ENCODE measurements at regions not wholly inside any gene's neighbourhood (a gene's known extent, or its start where the extent isn't known, plus 50 kb on each side); places are given as distances from the start of the nearest gene placed in this dataset.

DNA sequence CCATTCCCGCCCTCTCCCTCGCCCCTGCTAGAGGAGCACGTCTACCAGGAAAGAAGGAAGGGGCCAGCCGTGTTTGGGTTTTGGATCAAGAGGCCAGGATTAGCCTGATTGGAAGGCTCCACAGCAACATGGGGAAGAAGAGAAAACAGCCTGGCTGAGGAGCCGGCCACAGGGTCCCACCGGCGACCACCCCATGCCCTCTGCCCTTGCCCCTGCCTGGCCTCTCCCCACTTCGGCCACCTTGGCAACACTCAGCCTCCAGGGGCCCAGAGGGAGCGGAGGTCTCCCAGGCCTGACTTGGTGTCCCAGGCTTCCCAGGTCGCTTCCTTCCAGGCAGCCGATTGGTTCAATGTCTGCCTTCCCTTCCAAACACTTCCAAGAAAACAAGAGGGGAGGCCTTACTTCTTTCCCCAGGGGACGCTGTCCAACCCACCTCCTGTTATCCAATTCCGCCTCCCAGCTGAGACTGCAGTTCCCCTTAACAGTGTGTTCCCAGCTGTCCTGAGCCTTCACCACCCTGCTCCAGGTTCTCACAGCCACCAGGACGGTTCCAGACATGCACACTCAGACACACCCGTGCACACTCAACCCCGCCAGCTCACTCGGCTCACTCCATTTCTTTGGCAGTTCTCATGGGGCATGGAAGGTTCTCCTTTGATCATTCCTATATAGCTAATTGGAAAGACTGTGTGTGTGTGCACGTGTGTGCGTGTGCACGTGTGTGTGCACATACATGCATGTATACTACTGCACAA is 65.4 kb downstream of the RBFOX3 start:
- Histone ChIP-seq H3K36me3 (no peaks in the 10 kb centered on the region), H3K27ac (no peak overlapping the region)
- DNase-seq, result peak in 1 of 2 experiments; percentile 29

DNA sequence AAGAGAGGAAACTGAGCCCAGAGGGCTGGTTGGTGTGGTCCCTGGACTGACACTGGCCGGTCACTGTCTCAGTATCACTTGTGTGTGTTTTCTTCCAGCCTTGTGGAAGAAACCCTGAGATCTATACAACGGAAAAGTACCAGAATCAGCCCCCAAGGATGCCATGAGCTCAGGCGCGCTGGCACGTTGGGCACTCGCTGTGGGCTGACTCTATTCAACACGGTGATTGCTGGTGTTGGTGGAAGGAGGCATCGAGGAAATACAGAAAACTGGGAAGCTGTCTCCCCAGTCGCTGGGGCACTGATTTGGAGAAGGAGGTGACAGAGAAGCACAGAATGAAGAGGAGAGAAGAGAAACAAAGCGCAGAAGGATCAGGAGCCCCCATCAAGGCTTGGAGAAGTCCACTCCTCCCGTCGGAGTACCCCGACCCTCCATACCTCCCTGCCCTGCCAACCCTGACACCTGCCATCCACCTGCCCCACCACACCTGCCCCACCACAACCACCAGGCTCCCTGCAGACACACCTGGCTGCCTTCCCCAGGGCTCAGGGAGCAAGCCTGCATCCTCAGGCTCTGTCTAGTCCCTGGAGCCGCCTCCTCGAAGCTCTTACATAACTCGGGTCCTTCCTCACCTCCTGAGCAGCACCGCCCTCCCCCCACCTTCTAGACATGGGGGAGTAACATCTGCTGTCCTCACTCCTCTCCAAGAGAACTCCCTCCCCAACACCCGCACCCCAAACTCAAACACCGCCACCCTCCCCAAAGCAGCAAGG is 66.5 kb downstream of the RBFOX3 start:
- DNase-seq, result no peak
- H3K27ac ChIP-seq, result no peak overlapping the region
- H3K27me3 ChIP-seq, result peaks cover 70% of the 10 kb centered on the region
- no peaks in the 10 kb centered on the region for H3K4me1 ChIP-seq
- no peaks in the 10 kb centered on the region for H3K36me3 ChIP-seq
- no peaks in the 10 kb centered on the region for H3K9me3 ChIP-seq (replicated peaks)
- H3K4me3 ChIP-seq, result no peak overlapping the region

More for the DNA sequence above, 65.4 kb downstream of the RBFOX3 start:
- Histone ChIP-seq H3K4me3 (no peak overlapping the region), H3K9me3 (replicated peaks) (no peaks in the 10 kb centered on the region), H3K4me1 (no peaks in the 10 kb centered on the region), H3K27me3 (peaks cover 69% of the 10 kb centered on the region)

DNA sequence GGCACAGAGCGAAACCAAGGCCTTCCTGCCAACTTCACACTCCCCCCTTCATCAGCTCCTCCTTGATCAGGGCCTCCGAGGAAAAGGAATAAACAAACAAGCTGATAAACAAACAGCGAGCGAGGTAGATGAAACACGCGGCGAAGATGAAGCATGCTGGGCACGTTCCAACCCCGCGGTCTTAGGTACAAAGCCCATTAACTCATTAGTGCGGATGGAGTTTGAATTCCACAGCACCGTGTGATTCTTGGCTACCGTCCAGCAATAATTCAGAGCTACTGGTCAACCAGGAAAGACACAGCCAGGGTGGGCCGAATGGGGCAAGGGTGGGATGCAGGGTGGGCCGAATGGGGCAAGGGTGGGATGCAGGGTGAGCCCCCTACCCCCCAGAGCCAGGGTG is 67.3 kb downstream of the RBFOX3 start:
- Histone ChIP-seq H3K9me3 (replicated peaks) (no peaks in the 10 kb centered on the region), H3K36me3 (no peaks in the 10 kb centered on the region), H3K27ac (no peak overlapping the region), H3K4me3 (no peak overlapping the region), H3K27me3 (peaks cover 72% of the 10 kb centered on the region), H3K4me1 (no peaks in the 10 kb centered on the region)
- DNase-seq, result no peak

GRCh38 chr17:79542718-79543117 is 68.1 kb downstream of the RBFOX3 start:
- no peak for DNase-seq
- Histone ChIP-seq H3K27me3 (peaks cover 73% of the 10 kb centered on the region), H3K27ac (no peak overlapping the region), H3K4me3 (no peak overlapping the region), H3K36me3 (no peaks in the 10 kb centered on the region), H3K9me3 (replicated peaks) (no peaks in the 10 kb centered on the region), H3K4me1 (no peaks in the 10 kb centered on the region)

DNA sequence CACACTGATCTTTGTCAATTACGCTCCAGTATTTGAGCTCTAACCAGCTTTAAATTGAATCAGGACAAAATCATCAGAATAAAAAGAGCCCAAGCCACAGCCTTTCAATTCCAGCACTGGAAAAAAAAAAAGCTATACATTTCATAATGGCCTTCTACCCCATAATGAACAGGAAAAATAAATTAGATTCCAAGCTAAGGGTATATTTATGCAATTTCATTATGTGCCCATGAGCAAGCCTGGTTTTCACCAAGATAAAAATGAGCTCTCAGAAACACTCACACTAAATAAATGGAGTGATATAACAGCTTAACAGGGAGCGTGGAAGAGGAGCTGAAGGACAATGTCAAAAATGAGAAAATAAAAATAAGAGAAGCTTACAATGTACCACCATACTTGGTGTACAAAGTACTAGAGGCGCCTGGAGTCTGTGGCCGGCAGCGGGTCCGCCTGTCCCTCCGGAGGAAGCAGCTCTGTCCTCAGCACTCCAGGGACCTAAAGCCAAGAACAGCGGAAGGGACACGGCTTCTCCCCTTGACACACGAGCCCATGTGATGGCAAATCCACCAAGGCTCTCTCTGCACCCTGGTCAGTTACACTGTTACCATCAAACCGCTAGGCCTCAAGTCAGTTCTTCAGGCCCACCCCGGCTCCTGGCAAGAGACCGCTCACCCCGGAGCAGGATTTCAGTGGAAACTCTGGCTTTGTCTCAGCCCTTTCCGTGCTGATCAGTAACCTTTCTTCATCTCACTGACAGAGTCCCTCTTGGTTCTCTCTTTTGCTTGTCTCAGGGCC is 69.6 kb downstream of the RBFOX3 start:
- Histone ChIP-seq H3K27me3 (peaks cover 72% of the 10 kb centered on the region), H3K4me3 (no peak overlapping the region), H3K9me3 (replicated peaks) (no peaks in the 10 kb centered on the region), H3K36me3 (no peaks in the 10 kb centered on the region), H3K27ac (no peak overlapping the region), H3K4me1 (no peaks in the 10 kb centered on the region)
- no peak for DNase-seq

DNA sequence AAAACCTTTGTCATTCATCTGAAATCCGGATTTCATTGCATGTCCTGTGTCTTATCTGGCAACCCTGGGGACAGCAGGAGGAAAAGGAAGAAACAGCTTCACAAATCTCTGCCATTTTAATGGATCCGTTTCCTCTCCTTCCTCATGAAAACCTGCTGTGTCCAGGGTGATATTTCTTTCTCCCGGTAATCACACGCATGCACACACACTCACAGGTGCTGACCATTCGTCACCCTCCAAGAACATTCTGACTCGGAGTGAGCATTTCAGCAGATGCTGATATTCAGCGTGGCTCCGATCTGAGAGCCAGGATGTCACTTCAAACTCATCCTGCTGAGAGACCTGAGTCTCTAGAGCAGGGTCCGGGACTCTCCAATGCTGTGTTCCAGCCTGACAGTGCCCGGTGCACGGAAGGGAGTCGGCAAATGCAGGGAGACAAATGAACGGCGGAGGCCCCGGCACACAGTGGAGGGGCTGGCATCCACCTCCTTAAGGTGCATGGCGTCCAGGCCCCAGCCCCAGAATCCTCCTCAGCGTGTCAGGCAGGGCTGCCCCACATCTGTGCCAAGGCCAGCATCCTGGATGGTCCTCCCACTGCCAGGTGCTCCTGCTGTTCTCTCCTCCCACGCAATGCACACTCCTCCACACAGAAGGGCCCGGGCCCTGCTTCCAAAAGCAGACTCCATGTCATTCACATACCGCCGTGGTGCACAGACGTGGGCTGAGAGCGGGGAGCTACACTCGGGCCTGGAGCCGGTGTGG is 70.7 kb downstream of the RBFOX3 start:
- no peaks in the 10 kb centered on the region for H3K9me3 ChIP-seq (replicated peaks)
- no peak overlapping the region for H3K27ac ChIP-seq
- H3K4me3 ChIP-seq, result no peak overlapping the region
- no peak for DNase-seq
- H3K27me3 ChIP-seq, result peaks cover 62% of the 10 kb centered on the region
- H3K4me1 ChIP-seq, result no peaks in the 10 kb centered on the region
- H3K36me3 ChIP-seq, result no peaks in the 10 kb centered on the region

GRCh38 chr17:79538291-79538690 is 72.6 kb downstream of the RBFOX3 start:
- Histone ChIP-seq H3K4me3 (no peak overlapping the region), H3K36me3 (no peaks in the 10 kb centered on the region), H3K9me3 (replicated peaks) (no peaks in the 10 kb centered on the region), H3K27me3 (peaks cover 61% of the 10 kb centered on the region), H3K4me1 (no peaks in the 10 kb centered on the region), H3K27ac (no peak overlapping the region)
- no peak for DNase-seq

GRCh38 chr17:79537686-79538085 is 73.2 kb downstream of the RBFOX3 start:
- Histone ChIP-seq H3K4me3 (no peak overlapping the region), H3K4me1 (no peaks in the 10 kb centered on the region), H3K27ac (no peak overlapping the region), H3K36me3 (no peaks in the 10 kb centered on the region), H3K9me3 (replicated peaks) (no peaks in the 10 kb centered on the region), H3K27me3 (peaks cover 62% of the 10 kb centered on the region)
- DNase-seq, result no peak

- DNase-seq, result no peak
- Histone ChIP-seq H3K4me1 (no peaks in the 10 kb centered on the region), H3K4me3 (no peak overlapping the region), H3K9me3 (replicated peaks) (no peaks in the 10 kb centered on the region), H3K27ac (no peak overlapping the region), H3K27me3 (peaks cover 62% of the 10 kb centered on the region), H3K36me3 (no peaks in the 10 kb centered on the region)
Observed at GRCh38 chr17:79537061-79537460, 73.8 kb downstream of the RBFOX3 start.

DNA sequence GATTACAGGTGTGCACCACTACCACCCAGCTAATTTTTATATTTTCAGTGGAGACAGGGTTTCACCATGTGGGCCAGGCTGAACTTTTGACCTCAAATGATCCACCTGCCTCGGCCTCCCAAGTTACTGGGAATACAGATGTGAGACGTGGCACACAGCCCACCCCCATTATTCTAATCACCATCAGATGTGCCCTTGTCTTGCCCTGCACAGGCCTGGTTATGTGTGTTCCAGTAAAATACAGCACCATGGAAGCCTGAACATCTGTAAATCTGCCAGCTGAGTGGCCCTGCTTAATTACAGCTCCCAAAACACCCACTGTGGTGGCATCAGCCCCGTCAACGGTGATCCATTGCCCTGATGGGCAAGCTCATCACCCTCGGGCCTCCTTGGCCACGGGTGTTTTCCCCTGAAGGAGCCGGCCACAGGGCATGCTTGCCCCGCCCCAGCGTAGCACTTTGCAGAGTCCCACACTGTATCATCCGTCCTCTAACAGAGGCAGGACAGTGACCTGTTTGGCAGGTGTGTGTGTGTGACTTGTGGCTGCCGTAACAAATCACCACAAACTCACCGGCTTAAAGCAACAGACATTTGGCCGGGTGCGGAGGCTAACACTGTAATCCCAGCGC is 74.5 kb downstream of the RBFOX3 start:
- no peak for DNase-seq
- Histone ChIP-seq H3K36me3 (no peaks in the 10 kb centered on the region), H3K4me3 (no peak overlapping the region), H3K4me1 (no peaks in the 10 kb centered on the region), H3K9me3 (replicated peaks) (no peaks in the 10 kb centered on the region), H3K27ac (no peak overlapping the region), H3K27me3 (peaks cover 67% of the 10 kb centered on the region)

DNA sequence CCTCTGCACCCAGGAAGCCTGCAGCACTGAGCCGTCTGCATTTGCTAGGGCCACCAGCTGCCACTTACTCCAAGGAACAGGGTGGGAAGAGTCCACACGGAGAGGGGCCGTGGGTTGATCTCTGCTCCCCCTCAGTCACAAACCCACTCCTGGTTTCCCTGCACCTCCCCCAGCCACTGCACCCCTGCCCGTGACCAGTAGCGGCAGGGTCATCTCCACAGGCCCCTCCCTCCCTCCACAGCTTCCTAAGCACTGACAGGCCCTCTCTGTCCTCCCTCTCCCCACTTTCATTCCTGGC is 75.2 kb downstream of the RBFOX3 start:
- no peak overlapping the region for H3K27ac ChIP-seq
- H3K9me3 ChIP-seq (replicated peaks), result no peaks in the 10 kb centered on the region
- H3K4me1 ChIP-seq, result no peaks in the 10 kb centered on the region
- DNase-seq, result no peak
- H3K36me3 ChIP-seq, result no peaks in the 10 kb centered on the region
- peaks cover 74% of the 10 kb centered on the region for H3K27me3 ChIP-seq
- no peak overlapping the region for H3K4me3 ChIP-seq

DNA sequence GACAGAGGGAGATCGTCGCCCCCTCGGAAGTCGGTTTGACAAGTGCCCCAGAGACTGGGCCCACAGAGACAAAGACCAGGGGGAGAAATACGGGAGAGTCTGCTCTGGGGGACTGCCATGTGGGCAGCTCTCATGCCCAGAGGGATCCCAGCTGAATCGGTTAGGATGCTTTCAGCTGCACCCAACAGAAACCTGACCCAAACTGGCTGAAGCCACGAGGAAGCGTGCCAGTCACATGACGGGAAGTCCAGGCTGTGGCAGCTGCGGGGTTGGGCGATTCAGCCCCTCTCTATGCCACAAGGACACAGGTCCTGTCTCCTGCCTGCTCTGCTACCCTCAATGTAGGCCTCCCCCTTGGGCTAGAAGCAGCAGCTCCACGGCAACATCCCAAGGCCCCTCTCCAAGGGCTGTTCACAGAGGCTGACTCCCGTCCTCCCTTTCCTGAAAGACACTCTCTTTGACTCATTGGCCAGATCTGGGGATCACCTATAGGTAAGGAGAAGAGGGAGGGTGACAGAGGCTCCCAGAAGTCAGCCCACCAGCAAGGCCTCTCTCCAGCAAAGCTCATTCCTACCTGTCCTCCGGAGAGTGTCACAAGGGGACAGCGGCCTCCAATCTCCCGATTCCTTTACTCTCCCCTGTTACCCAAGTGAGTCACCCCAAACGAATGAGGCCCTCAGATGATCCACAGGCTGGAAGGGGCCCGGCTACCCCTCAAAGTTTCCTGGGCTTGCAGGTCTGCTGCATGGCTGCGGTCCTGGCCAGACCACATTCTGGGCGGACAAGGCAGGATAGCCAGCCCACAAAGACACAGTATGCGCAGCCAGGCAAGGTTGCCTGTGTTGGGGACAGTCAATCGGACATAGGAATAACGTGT is 75.8 kb downstream of the RBFOX3 start:
- Histone ChIP-seq H3K4me1 (no peaks in the 10 kb centered on the region), H3K27me3 (peaks cover 73% of the 10 kb centered on the region), H3K36me3 (no peaks in the 10 kb centered on the region), H3K9me3 (replicated peaks) (no peaks in the 10 kb centered on the region), H3K4me3 (no peak overlapping the region), H3K27ac (no peak overlapping the region)
- no peak for DNase-seq

GRCh38 chr17:79534111-79534510 is 76.7 kb downstream of the RBFOX3 start:
- no peak for DNase-seq
- Histone ChIP-seq H3K4me3 (no peak overlapping the region), H3K4me1 (no peaks in the 10 kb centered on the region), H3K27ac (no peak overlapping the region), H3K36me3 (no peaks in the 10 kb centered on the region), H3K27me3 (peaks cover 73% of the 10 kb centered on the region), H3K9me3 (replicated peaks) (no peaks in the 10 kb centered on the region)
